Pancreas (tissue), 10 donors: ENCODE measurements at regions not wholly inside any gene's neighbourhood (a gene's known extent, or its start where the extent isn't known, plus 50 kb on each side); places are given as distances from the start of the nearest gene placed in this dataset.

Experiments used
- ATAC-seq, 4 donors: fragments of 200-7000 bp; cut with Tn5 transposase; one replicate each; pipeline versions ENCODE4 v1.8.0 to v1.9.1; 2020; ENCODE audit warnings: mild to moderate bottlenecking in 4 of 4, moderate library complexity in 4 of 4
- DNase-seq, 6 donors: peaks; one replicate each; pipeline ENCODE4 v3.0.0-alpha.2; 2020
- FAIRE-seq: peaks from 2 replicates; lab custom pipeline; 2012; peaks lifted over from hg19 to GRCh38; lab: Jason Lieb, UNC
- H3K27ac ChIP-seq, 4 donors: fragments of 200-600 bp; sonication (generic); 1 replicate in 3 of 4; 2 replicates in 1 of 4; pipeline versions ENCODE4 v1.5.0 to v1.8.0; 2020
- H3K27me3 ChIP-seq, 4 donors: fragments of 200-600 bp; one replicate each; pipeline ENCODE4 v1.8.0; 2021
- H3K36me3 ChIP-seq, 3 donors: fragments of 200-600 bp; sonication (generic) in 1 of 3; one replicate each; pipeline versions ENCODE4 v1.5.0 to v1.8.0; 2020 to 2021
- H3K4me1 ChIP-seq, 3 donors: fragments of 200-600 bp; one replicate each; pipeline ENCODE4 v1.8.0; 2021
- H3K4me3 ChIP-seq, 4 donors: fragments of 200-600 bp; sonication (generic) in 2 of 4; one replicate each; pipeline versions ENCODE4 v1.5.0 to v1.8.0; 2020 to 2021
- H3K9me3 ChIP-seq, 4 donors: fragments of 200-600 bp; one replicate each; pipeline ENCODE4 v1.8.0; 2021
- whole genome bisulfite sequencing, 2 donors: extraction: QIAGEN DNeasy Blood & Tissue Kit; methylation state at CpG; one replicate each; pipeline ENCODE4 v1.1.7; 2013; 5-methylcytosine and 5-hydroxymethylcytosine counted together
- intact Hi-C, 3 donors: fragments of 100-400 bp; cut with DNase I; formaldehyde crosslinking; loops; one replicate each; pipeline versions ENCODE4 v1.11.1 to v1.14.2; 2022
- TF ChIP-seq, protein P1 (sequence below), 4 donors: fragments of 200-600 bp; sonication (generic) in 3 of 4; IDR thresholded peaks; one replicate each; pipeline versions ENCODE4 v1.5.0 to v1.8.0; 2021; ENCODE audit warnings: antibody characterized with exemption in 4 of 4
- donor health status: healthy with polysubstance abuse.
- donor health status: DM: no; HTN: no; CAD: no; lungs with moderate emphysema.
- donor health status: DM: no; HTN: no; CAD: no.
- donor health status: control.
- donor health status: control.
- donor health status: Bipolar disorder and iron deficiency.
- donor health status: DM: yes; HTN: yes; CAD: no.
- donor health status: DM: no; HTN: no; CAD: no.
- donor health status: DM: no; HTN: no; CAD: no.
- donor health status: DM: yes; HTN: yes; CAD: no.

GRCh38 chr16:26658915-26659314 is 407.8 kb upstream of the C16orf82 start:
- WGBS, 2 donors, result 24 to 46% methylated on average over 2 of the region's 2 CpGs
- intact Hi-C loops, result no loop called here
- Histone ChIP-seq H3K36me3 (no peaks in the 10 kb centered on the region), H3K27me3 (peaks cover 0 to 5% (median 0%) of the 10 kb centered on the region in 4 donors), H3K4me1 (no peaks in the 10 kb centered on the region), H3K4me3 (no peak overlapping the region), H3K27ac (no peak overlapping the region), H3K9me3 (no peaks in the 10 kb centered on the region)
- TF ChIP-seq, protein P1, sequence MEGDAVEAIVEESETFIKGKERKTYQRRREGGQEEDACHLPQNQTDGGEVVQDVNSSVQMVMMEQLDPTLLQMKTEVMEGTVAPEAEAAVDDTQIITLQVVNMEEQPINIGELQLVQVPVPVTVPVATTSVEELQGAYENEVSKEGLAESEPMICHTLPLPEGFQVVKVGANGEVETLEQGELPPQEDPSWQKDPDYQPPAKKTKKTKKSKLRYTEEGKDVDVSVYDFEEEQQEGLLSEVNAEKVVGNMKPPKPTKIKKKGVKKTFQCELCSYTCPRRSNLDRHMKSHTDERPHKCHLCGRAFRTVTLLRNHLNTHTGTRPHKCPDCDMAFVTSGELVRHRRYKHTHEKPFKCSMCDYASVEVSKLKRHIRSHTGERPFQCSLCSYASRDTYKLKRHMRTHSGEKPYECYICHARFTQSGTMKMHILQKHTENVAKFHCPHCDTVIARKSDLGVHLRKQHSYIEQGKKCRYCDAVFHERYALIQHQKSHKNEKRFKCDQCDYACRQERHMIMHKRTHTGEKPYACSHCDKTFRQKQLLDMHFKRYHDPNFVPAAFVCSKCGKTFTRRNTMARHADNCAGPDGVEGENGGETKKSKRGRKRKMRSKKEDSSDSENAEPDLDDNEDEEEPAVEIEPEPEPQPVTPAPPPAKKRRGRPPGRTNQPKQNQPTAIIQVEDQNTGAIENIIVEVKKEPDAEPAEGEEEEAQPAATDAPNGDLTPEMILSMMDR (IDR thresholded peaks at IDR 0.05), result no peak
- DNase-seq (no peak), FAIRE-seq (no peak), ATAC-seq (no peak)

- Histone ChIP-seq H3K4me3 (no peak overlapping the region), H3K27ac (no peak overlapping the region), H3K36me3 (no peaks in the 10 kb centered on the region), H3K4me1 (no peaks in the 10 kb centered on the region), H3K27me3 (peaks cover 0 to 6% (median 0%) of the 10 kb centered on the region in 4 donors), H3K9me3 (no peaks in the 10 kb centered on the region)
- WGBS, 2 donors, result 50 to 54% methylated on average over 4 of the region's 4 CpGs
- TF ChIP-seq, protein P1 (IDR thresholded peaks at IDR 0.05), result no peak
- intact Hi-C loops, result no loop called here
- no peak for ATAC-seq
- no peak for DNase-seq
- FAIRE-seq, result no peak
Observed at GRCh38 chr16:26664086-26664485, 402.6 kb upstream of the C16orf82 start.

GRCh38 chr16:26665166-26665939 is 401.4 kb upstream of the C16orf82 start:
- TF ChIP-seq, protein P1 (IDR thresholded peaks at IDR 0.05), result no peak
- no peak for ATAC-seq
- WGBS, 2 donors, result 37 to 47% methylated on average over 13 of the region's 13 CpGs
- peaks cover 0 to 6% (median 0%) of the 10 kb centered on the region in 4 donors for H3K27me3 ChIP-seq
- DNase-seq, result no peak
- FAIRE-seq, result no peak
- no peaks in the 10 kb centered on the region for H3K36me3 ChIP-seq
- intact Hi-C loops, result no loop called here
- H3K4me3 ChIP-seq, result no peak overlapping the region
- H3K9me3 ChIP-seq, result no peaks in the 10 kb centered on the region
- no peak overlapping the region for H3K27ac ChIP-seq
- no peaks in the 10 kb centered on the region for H3K4me1 ChIP-seq

GRCh38 chr16:26666486-26666885 is 400.2 kb upstream of the C16orf82 start:
- WGBS, 2 donors, result 46 to 64% methylated on average over 2 of the region's 2 CpGs
- TF ChIP-seq, protein P1 (IDR thresholded peaks at IDR 0.05), result no peak
- ATAC-seq, result no peak

DNA sequence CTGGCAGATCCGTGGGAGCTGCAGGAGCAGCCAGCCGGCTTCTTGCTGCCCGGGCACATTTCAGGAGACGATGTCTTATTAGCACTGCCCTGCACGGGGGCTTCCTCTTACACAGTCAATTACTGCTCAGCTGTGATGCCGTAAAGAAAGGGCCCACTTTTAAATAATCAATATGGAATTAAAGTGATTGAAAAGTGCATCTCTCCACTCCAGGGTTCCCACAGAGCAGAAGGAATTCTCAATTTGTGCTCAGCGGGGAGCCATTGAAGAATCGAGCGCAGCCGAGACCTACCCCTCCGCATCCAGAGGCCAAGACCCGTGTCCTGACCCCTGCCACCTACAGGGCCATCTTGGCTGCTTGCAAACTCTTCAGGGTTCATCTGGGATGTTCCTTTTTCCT is 399.4 kb upstream of the C16orf82 start:
- WGBS, 2 donors, result 27 to 36% methylated on average over 12 of the region's 12 CpGs
- Histone ChIP-seq H3K27me3 (peaks cover 0 to 6% (median 0%) of the 10 kb centered on the region in 4 donors), H3K4me3 (no peak overlapping the region), H3K36me3 (no peaks in the 10 kb centered on the region), H3K27ac (no peak overlapping the region), H3K4me1 (no peaks in the 10 kb centered on the region), H3K9me3 (no peaks in the 10 kb centered on the region)
- TF ChIP-seq, protein P1 (IDR thresholded peaks at IDR 0.05), result no peak
- intact Hi-C loops, result no loop called here
- FAIRE-seq, result no peak
- DNase-seq, result no peak
- ATAC-seq, result no peak

More at GRCh38 chr16:26666486-26666885, 400.2 kb upstream of the C16orf82 start:
- no peak for FAIRE-seq
- no peaks in the 10 kb centered on the region for H3K9me3 ChIP-seq
- H3K27ac ChIP-seq, result no peak overlapping the region
- no peak for DNase-seq
- intact Hi-C loops, result no loop called here
- no peak overlapping the region for H3K4me3 ChIP-seq
- no peaks in the 10 kb centered on the region for H3K4me1 ChIP-seq
- H3K27me3 ChIP-seq, result peaks cover 0 to 6% (median 0%) of the 10 kb centered on the region in 4 donors
- no peaks in the 10 kb centered on the region for H3K36me3 ChIP-seq
